HuH-7.5 (cell line): ENCODE measurements at regions not wholly inside any gene's neighbourhood (a gene's known extent, or its start where the extent isn't known, plus 50 kb on each side); places are given as distances from the start of the nearest gene placed in this dataset.

Experiments used
- DNase-seq: peaks from one replicate; pipeline ENCODE4 v3.0.0; 2011; ENCODE audit warnings: low spot score

GRCh38 chr4:128601991-128602695, 207.4 kb upstream of the JADE1 start:
- no peak for DNase-seq

- peak; percentile 7 for DNase-seq
Observed at GRCh38 chr4:128600996-128601871, 208.3 kb upstream of the JADE1 start.

GRCh38 chr4:128600410-128600809, 209.1 kb upstream of the JADE1 start:
- DNase-seq, result no peak

- no peak for DNase-seq
Observed at GRCh38 chr4:128597500-128597899, 212.0 kb upstream of the JADE1 start.

- DNase-seq, result no peak
Observed at GRCh38 chr4:128596853-128597252, 212.6 kb upstream of the JADE1 start.

- no peak for DNase-seq
Observed at GRCh38 chr4:128596115-128596514, 213.4 kb upstream of the JADE1 start.

GRCh38 chr4:128591482-128591881, 218.0 kb upstream of the JADE1 start:
- DNase-seq, result no peak

GRCh38 chr4:128590773-128591172, 218.7 kb upstream of the JADE1 start:
- no peak for DNase-seq

GRCh38 chr4:128590034-128590740, 219.3 kb upstream of the JADE1 start:
- no peak for DNase-seq

GRCh38 chr4:128589384-128589965, 220.0 kb upstream of the JADE1 start:
- DNase-seq, result no peak

- DNase-seq, result no peak
Observed at GRCh38 chr4:128587382-128587781, 222.1 kb upstream of the JADE1 start.

GRCh38 chr4:128583753-128584712, 225.5 kb upstream of the JADE1 start:
- DNase-seq, result no peak

GRCh38 chr4:128582427-128582870, 227.1 kb upstream of the JADE1 start:
- no peak for DNase-seq

- DNase-seq, result no peak
Observed at GRCh38 chr4:128579154-128579853, 230.2 kb upstream of the JADE1 start.

- DNase-seq, result no peak
Observed at GRCh38 chr4:128574706-128575105, 234.8 kb upstream of the JADE1 start.

GRCh38 chr4:128573781-128574508, 235.6 kb upstream of the JADE1 start:
- DNase-seq, result no peak

- DNase-seq, result no peak
Observed at GRCh38 chr4:128572778-128573241, 236.7 kb upstream of the JADE1 start.

GRCh38 chr4:128571747-128572146, 237.8 kb upstream of the JADE1 start:
- DNase-seq, result no peak

GRCh38 chr4:128570387-128570975, 239.0 kb upstream of the JADE1 start:
- DNase-seq, result no peak
